HL-60/S4 treated with retinoic acid at 250 ng/mL for 4 days and 3 days (cell line): ENCODE measurements at regions not wholly inside any gene's neighbourhood (a gene's known extent, or its start where the extent isn't known, plus 50 kb on each side); places are given as distances from the start of the nearest gene placed in this dataset.
"Not testable (repeated sequence)": the region's sequence is repeated elsewhere in the genome, so short reads cannot be mapped to it uniquely, and the experiment has no call there.

Experiments
- in situ Hi-C: fragments of 300-500 bp; cut with MboI; formaldehyde crosslinking; loops from 2 replicates; pipeline ENCODE4 v1.7.0; 2022; ENCODE audit warnings: low sequenced_read_pairs

- in situ Hi-C loops, result not testable (repeated sequence)
Observed at GRCh38 chr20:57110121-57111027, 156.1 kb downstream of the BMP7 start.

- in situ Hi-C loops, result no loop called here
Observed at GRCh38 chr20:57111028-57111373, 155.4 kb downstream of the BMP7 start.

GRCh38 chr20:57112448-57112847 is 154.0 kb downstream of the BMP7 start:
- in situ Hi-C loops, result no loop called here

- in situ Hi-C loops, result no loop called here
Observed at GRCh38 chr20:57114290-57115005, 152.0 kb downstream of the BMP7 start.

- in situ Hi-C loops, result no loop called here
Observed at GRCh38 chr20:57117296-57117695, 149.1 kb downstream of the BMP7 start.

GRCh38 chr20:57118107-57118769 is 148.2 kb downstream of the BMP7 start:
- in situ Hi-C loops, result no loop called here
